SK-N-SH (cell line): ENCODE measurements at regions not wholly inside any gene's neighbourhood (a gene's known extent, or its start where the extent isn't known, plus 50 kb on each side); places are given as distances from the start of the nearest gene placed in this dataset.

Experiments
- CTCF ChIA-PET: fragments of 300-600, 350-600 bp; formaldehyde crosslinking; extraction: SDS; loops from one replicate; lab custom pipeline; 2021; lab: Yijun Ruan, JAX
- POLR2A ChIA-PET: fragments of 350-600 bp; sonication (Branson Sonifier 250); formaldehyde crosslinking; extraction: SDS; loops from one replicate; lab custom pipeline; 2020; ENCODE audit warnings: antibody characterized with exemption, inconsistent platforms; lab: Yijun Ruan, JAX
- DNase-seq: peaks from one replicate; pipeline ENCODE4 v3.0.0; 2012
- H2AFZ ChIP-seq: fragments of 200-600 bp; sonication (generic); 2 replicates; pipeline ENCODE4 v1.8.1; 2016; ENCODE audit warnings: antibody characterized with exemption, mild to moderate bottlenecking, low read depth
- H3F3A ChIP-seq: fragments of 200-600 bp; sonication (generic); replicated peaks from 2 replicates; pipeline ENCODE3; 2016; ENCODE audit warnings: antibody characterized with exemption, mild to moderate bottlenecking; ENCODE audit not compliant: insufficient read depth
- H3K27ac ChIP-seq, 2 experiments: fragments of 200-500 bp in 1 of 2; fragments of 200-600 bp in 1 of 2; sonication (Bioruptor generic) in 1 of 2; sonication (generic), shearing (Covaris generic) in 1 of 2; 2 replicates each; pipeline versions ENCODE4 v1.5.1 to v1.6.1; 2014 to 2016; ENCODE audit warnings: low read depth in 2 of 2, inconsistent platforms in 1 of 2, low read length in 1 of 2, mild to moderate bottlenecking in 1 of 2, mixed read lengths in 1 of 2
- H3K27me3 ChIP-seq: fragments of 200-600 bp; sonication (generic), shearing (Covaris generic); 2 replicates; pipeline ENCODE4 v1.6.1; 2016; ENCODE audit warnings: mixed run types; ENCODE audit not compliant: insufficient read depth
- H3K36me3 ChIP-seq, 2 experiments: fragments of 200-500 bp in 1 of 2; fragments of 200-600 bp in 1 of 2; sonication (Bioruptor generic) in 1 of 2; sonication (generic) in 1 of 2; replicated peaks in 1 of 2; 2 replicates each; pipeline versions ENCODE3 to v1.5.1; 2014 to 2016; ENCODE audit warnings: low read length in 1 of 2, mild to moderate bottlenecking in 1 of 2; ENCODE audit not compliant: insufficient read depth in 2 of 2, control insufficient read depth in 1 of 2
- H3K4me1 ChIP-seq, 2 experiments: fragments of 200-500 bp in 1 of 2; fragments of 200-600 bp in 1 of 2; sonication (Bioruptor generic) in 1 of 2; sonication (generic), shearing (Covaris generic) in 1 of 2; 2 replicates each; pipeline versions ENCODE4 v1.5.1 to v1.6.1; 2014 to 2016; ENCODE audit warnings: low read depth in 1 of 2, low read length in 1 of 2, mixed run types in 1 of 2; ENCODE audit not compliant: insufficient read depth in 2 of 2, control insufficient read depth in 1 of 2
- H3K4me2 ChIP-seq: fragments of 200-600 bp; sonication (generic), shearing (Covaris generic); 2 replicates; pipeline ENCODE4 v1.6.1; 2017; ENCODE audit warnings: mixed run types
- H3K4me3 ChIP-seq, 2 experiments: fragments of 200-500 bp in 1 of 2; fragments of 200-600 bp in 1 of 2; sonication (Bioruptor generic) in 1 of 2; sonication (generic), shearing (Covaris generic) in 1 of 2; 2 replicates each; pipeline versions ENCODE4 v1.5.1 to v1.8.1; 2014 to 2016; ENCODE audit warnings: low read depth in 2 of 2, inconsistent platforms in 1 of 2, low read length in 1 of 2, mild to moderate bottlenecking in 1 of 2, mixed read lengths in 1 of 2, moderate library complexity in 1 of 2
- H3K79me2 ChIP-seq: fragments of 200-600 bp; sonication (generic); 2 replicates; pipeline ENCODE4 v1.8.1; 2017; ENCODE audit warnings: mild to moderate bottlenecking; ENCODE audit not compliant: insufficient read depth
- H3K9ac ChIP-seq: fragments of 200-600 bp; sonication (generic); 2 replicates; pipeline ENCODE4 v1.6.1; 2017; ENCODE audit warnings: mixed run types
- H3K9me2 ChIP-seq: fragments of 200-600 bp; sonication (generic); 2 replicates; pipeline ENCODE4 v1.6.1; 2017; ENCODE audit warnings: mixed run types
- H3K9me3 ChIP-seq: fragments of 200-600 bp; sonication (generic); 2 replicates; pipeline ENCODE4 v1.6.1; 2017; ENCODE audit warnings: mixed run types, mild to moderate bottlenecking, moderate library complexity
- H4K20me1 ChIP-seq: fragments of 200-600 bp; sonication (generic); 2 replicates; pipeline ENCODE4 v1.6.1; 2017; ENCODE audit warnings: mild to moderate bottlenecking, mixed run types; ENCODE audit not compliant: insufficient read depth
- FOXM1 ChIP-seq: IDR thresholded peaks from 2 replicates; pipeline ENCODE4 v1.4.0; 2012; ENCODE audit warnings: low read depth, mild to moderate bottlenecking
- GABPA ChIP-seq: IDR thresholded peaks from 2 replicates; pipeline ENCODE4 v1.4.0; 2012; ENCODE audit warnings: low read depth, mild to moderate bottlenecking
- JUND ChIP-seq: IDR thresholded peaks from 2 replicates; pipeline ENCODE4 v1.4.0; 2012
- MXI1 ChIP-seq: IDR thresholded peaks from 2 replicates; pipeline ENCODE4 v1.6.1; 2012; ENCODE audit warnings: mild to moderate bottlenecking, low read depth, low read length, improper control_type of control experiment
- RCOR1 ChIP-seq: fragments of 150-350 bp; IDR thresholded peaks from 2 replicates; pipeline ENCODE4 v1.6.1; 2017; ENCODE audit warnings: antibody characterized with exemption, low read length
- REST ChIP-seq: IDR thresholded peaks from 2 replicates; pipeline ENCODE4 v1.6.1; 2012; ENCODE audit warnings: mild to moderate bottlenecking, low read depth, low read length, moderate library complexity
- RXRA ChIP-seq: IDR thresholded peaks from 2 replicates; pipeline ENCODE4 v1.4.0; 2012; ENCODE audit warnings: low read depth, mild to moderate bottlenecking, borderline replicate concordance
- TAF1 ChIP-seq: IDR thresholded peaks from 2 replicates; pipeline ENCODE4 v1.6.1; 2012; ENCODE audit warnings: low read depth, mild to moderate bottlenecking, low read length, moderate library complexity, borderline replicate concordance
- TEAD4 ChIP-seq: IDR thresholded peaks from 2 replicates; pipeline ENCODE4 v1.4.0; 2012; ENCODE audit warnings: mild to moderate bottlenecking, borderline replicate concordance; ENCODE audit not compliant: insufficient read depth
- USF1 ChIP-seq: IDR thresholded peaks from 2 replicates; pipeline ENCODE4 v1.4.0; 2012; ENCODE audit warnings: low read depth, borderline replicate concordance
- USF2 ChIP-seq: fragments of 150-350 bp; IDR thresholded peaks from 2 replicates; pipeline ENCODE4 v1.6.1; 2017; ENCODE audit warnings: antibody characterized with exemption, low read length, low read depth, borderline replicate concordance
- ZBTB33 ChIP-seq: IDR thresholded peaks from 2 replicates; pipeline ENCODE4 v1.4.0; 2012; ENCODE audit warnings: low read depth, borderline replicate concordance
- WGBS: methylation state at CpG from one replicate; pipeline ENCODE4 v1.1.6; 2017; ENCODE audit warnings: low lambda C conversion rate; 5-methylcytosine and 5-hydroxymethylcytosine counted together

GRCh38 chrX:88584283-88584682 lies 162.7 kb upstream of the CPXCR1 start:
- Histone ChIP-seq H3F3A (no peaks in the 10 kb centered on the region), H3K4me1 (no peaks in the 10 kb centered on the region), H3K79me2 (no peaks in the 10 kb centered on the region), H3K9me3 (no peaks in the 10 kb centered on the region), H4K20me1 (no peaks in the 10 kb centered on the region), H3K4me2 (no peak overlapping the region), H3K27ac (no peak overlapping the region), H3K4me3 (no peak overlapping the region), H3K9ac (no peak overlapping the region), H3K27me3 (no peaks in the 10 kb centered on the region), H2AFZ (no peak overlapping the region), H3K9me2 (no peaks in the 10 kb centered on the region), H3K36me3 (no peaks in the 10 kb centered on the region)
- ChIA-PET CTCF (no interaction called here), POLR2A (no interaction called here)
- no peak for TF ChIP-seq FOXM1
- TF ChIP-seq RCOR1 = no peak
- no peak for TF ChIP-seq ZBTB33
- TF ChIP-seq USF2 = no peak
- no peak for TF ChIP-seq GABPA
- TF ChIP-seq RXRA = no peak
- no peak for TF ChIP-seq REST
- TF ChIP-seq MXI1 = no peak
- TF ChIP-seq TAF1 = no peak
- TF ChIP-seq TEAD4 = no peak
- no peak for TF ChIP-seq USF1
- TF ChIP-seq JUND = no peak
- no peak for DNase-seq
- 11% methylated on average over 3 of the region's 3 CpGs for WGBS
